Tibial nerve (tissue), 4 donors: ENCODE measurements at regions not wholly inside any gene's neighbourhood (a gene's known extent, or its start where the extent isn't known, plus 50 kb on each side); places are given as distances from the start of the nearest gene placed in this dataset.

Experiments used
- DNase-seq, 2 donors: peaks; one replicate each; pipeline ENCODE4 v3.0.0-alpha.2; 2019; ENCODE audit warnings: low spot score in 2 of 2
- H3K27ac ChIP-seq, 4 donors: fragments of 200-600 bp; sonication (generic) in 3 of 4; one replicate each; pipeline ENCODE4 v1.5.1; 2017 to 2019; ENCODE audit warnings: mild to moderate bottlenecking in 1 of 4
- H3K27me3 ChIP-seq, 2 donors: fragments of 200-600 bp; sonication (generic) in 1 of 2; one replicate each; pipeline versions ENCODE4 v1.5.1 to v1.6.0; 2017 to 2019
- H3K36me3 ChIP-seq, 3 donors: fragments of 200-600 bp; sonication (generic); one replicate each; pipeline ENCODE4 v1.5.1; 2018 to 2019
- H3K4me1 ChIP-seq, 4 donors: fragments of 200-600 bp; sonication (generic) in 3 of 4; one replicate each; pipeline ENCODE4 v1.5.1; 2017 to 2019
- H3K4me3 ChIP-seq, 4 donors: fragments of 200-600 bp; sonication (generic) in 3 of 4; one replicate each; pipeline ENCODE4 v1.5.1; 2017 to 2019; ENCODE audit warnings: mild to moderate bottlenecking in 1 of 4, moderate library complexity in 1 of 4
- H3K9me3 ChIP-seq, 4 donors: fragments of 200-600 bp; sonication (generic) in 3 of 4; one replicate each; pipeline ENCODE4 v1.5.1; 2017 to 2019
- EP300 ChIP-seq, 2 donors: sonication (generic); formaldehyde crosslinking; IDR thresholded peaks; one replicate each; pipeline ENCODE4 v1.6.1; 2017; ENCODE audit warnings: antibody characterized with exemption in 2 of 2, mild to moderate bottlenecking in 1 of 2
- POLR2A ChIP-seq, 2 donors: fragments of 450-650 bp; IDR thresholded peaks; one replicate each; pipeline ENCODE4 v1.6.1; 2017; ENCODE audit warnings: antibody characterized with exemption in 2 of 2, mild to moderate bottlenecking in 2 of 2, moderate library complexity in 2 of 2
- WGBS, 2 donors: methylation state at CpG; one replicate each; pipeline ENCODE4 v1.1.5; 2018; 5-methylcytosine and 5-hydroxymethylcytosine counted together
- TF ChIP-seq, protein P1 (sequence below), 5 experiments: fragments of 200-600 bp in 3 of 5; fragments of 450-650 bp in 2 of 5; sonication (generic) in 3 of 5; IDR thresholded peaks; one replicate each; pipeline ENCODE4 v1.5.1; 2016 to 2019; ENCODE audit warnings: antibody characterized with exemption in 5 of 5, mild to moderate bottlenecking in 3 of 5, moderate library complexity in 2 of 5

DNA sequence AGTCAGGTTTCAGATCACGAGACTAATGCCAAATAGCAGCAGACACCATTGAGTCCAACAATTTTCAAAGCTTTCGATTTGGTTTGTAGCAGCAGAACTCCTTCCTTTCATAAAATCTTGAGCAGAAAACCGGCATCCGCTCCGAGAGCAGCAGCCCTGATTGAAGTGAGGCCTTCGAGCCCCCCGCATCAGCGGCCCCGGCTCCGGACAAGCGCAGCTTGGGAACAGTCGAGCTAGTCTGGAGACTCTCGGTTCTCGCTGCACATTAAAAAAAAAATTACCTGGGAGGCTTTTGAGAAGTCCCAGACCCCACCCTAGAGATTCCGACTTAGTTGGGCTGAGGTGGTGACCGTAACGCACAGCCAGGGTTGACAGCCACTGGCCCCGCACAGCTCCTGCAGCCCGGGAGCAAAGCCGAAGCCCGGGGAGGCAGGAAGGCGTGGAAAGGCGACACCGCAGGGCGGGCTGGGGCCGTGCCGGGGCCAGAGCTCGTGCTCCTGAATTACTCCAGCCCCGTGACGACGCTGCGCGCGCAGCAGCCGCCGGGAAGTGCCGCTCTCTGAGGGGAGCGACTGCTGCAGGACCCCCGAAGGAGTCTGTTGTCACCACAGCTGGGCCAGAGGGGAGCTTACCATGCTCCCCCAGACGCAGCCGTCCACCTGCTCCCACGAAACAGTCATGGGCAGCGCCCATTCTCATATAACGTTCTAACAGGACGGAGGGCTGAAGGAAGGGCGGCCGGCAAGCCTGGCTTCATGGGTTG lies 57.8 kb downstream of the SPATA19 start:
- Histone ChIP-seq H3K27me3 (peaks cover 0 to 10% of the 10 kb centered on the region in 2 donors), H3K36me3 (no peaks in the 10 kb centered on the region), H3K9me3 (no peaks in the 10 kb centered on the region), H3K27ac (no peak overlapping the region), H3K4me1 (peaks cover 0 to 6% (median 0%) of the 10 kb centered on the region in 4 donors), H3K4me3 (peak overlapping the region; percentile 9 to 38 (median 17))
- no peak for DNase-seq
- TF ChIP-seq, protein P1, sequence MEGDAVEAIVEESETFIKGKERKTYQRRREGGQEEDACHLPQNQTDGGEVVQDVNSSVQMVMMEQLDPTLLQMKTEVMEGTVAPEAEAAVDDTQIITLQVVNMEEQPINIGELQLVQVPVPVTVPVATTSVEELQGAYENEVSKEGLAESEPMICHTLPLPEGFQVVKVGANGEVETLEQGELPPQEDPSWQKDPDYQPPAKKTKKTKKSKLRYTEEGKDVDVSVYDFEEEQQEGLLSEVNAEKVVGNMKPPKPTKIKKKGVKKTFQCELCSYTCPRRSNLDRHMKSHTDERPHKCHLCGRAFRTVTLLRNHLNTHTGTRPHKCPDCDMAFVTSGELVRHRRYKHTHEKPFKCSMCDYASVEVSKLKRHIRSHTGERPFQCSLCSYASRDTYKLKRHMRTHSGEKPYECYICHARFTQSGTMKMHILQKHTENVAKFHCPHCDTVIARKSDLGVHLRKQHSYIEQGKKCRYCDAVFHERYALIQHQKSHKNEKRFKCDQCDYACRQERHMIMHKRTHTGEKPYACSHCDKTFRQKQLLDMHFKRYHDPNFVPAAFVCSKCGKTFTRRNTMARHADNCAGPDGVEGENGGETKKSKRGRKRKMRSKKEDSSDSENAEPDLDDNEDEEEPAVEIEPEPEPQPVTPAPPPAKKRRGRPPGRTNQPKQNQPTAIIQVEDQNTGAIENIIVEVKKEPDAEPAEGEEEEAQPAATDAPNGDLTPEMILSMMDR (IDR thresholded peaks at IDR 0.05): no peak
- TF ChIP-seq POLR2A (IDR thresholded peaks at IDR 0.05) (no peak), EP300 (IDR thresholded peaks at IDR 0.05) (no peak)
- 13 to 15% methylated on average over 23 to 26 of the region's 47 CpGs for whole genome bisulfite sequencing, 2 donors

DNA sequence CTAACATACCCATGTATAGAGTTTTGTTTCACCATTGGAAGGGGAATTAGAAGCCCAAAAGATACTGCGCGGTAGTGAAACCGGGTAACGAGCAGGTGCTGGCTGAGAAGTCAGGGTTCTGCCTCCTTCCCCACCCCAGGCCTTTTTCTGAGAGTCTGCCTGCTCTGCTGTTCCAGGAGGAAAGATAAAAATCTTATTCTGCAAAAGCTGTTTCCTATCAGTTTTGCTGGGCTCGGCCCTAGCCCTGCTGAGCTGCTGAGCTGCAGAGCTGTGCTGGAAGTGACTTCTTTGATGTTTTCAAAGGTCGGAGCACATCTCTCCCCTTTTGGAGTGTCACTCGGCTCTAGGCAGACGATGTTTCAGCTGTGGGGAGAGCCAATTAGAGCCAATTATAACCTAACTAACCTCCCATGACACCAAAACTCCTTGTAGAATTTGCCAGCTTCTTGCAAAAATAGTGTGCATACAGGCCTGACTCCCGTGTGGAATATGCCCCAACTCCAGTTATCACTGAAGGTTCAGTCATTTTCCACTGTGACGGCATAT lies 59.4 kb downstream of the SPATA19 start:
- 75% methylated on average over 10 of the region's 10 CpGs for WGBS, 2 donors
- peaks cover 0 to 6% (median 0%) of the 10 kb centered on the region in 4 donors for H3K4me1 ChIP-seq
- no peak for TF ChIP-seq POLR2A (IDR thresholded peaks at IDR 0.05)
- TF ChIP-seq, protein P1 (IDR thresholded peaks at IDR 0.05): no peak
- TF ChIP-seq EP300 (IDR thresholded peaks at IDR 0.05): no peak
- no peaks in the 10 kb centered on the region for H3K36me3 ChIP-seq
- peaks cover 0 to 10% of the 10 kb centered on the region in 2 donors for H3K27me3 ChIP-seq
- no peak overlapping the region for H3K4me3 ChIP-seq
- no peaks in the 10 kb centered on the region for H3K9me3 ChIP-seq
- no peak overlapping the region for H3K27ac ChIP-seq
- DNase-seq: no peak

GRCh38 chr11:133784359-133784758 lies 61.0 kb downstream of the SPATA19 start:
- Histone ChIP-seq H3K4me1 (peaks cover 0 to 6% (median 0%) of the 10 kb centered on the region in 4 donors), H3K27ac (no peak overlapping the region), H3K36me3 (no peaks in the 10 kb centered on the region), H3K27me3 (peaks cover 0 to 10% of the 10 kb centered on the region in 2 donors), H3K9me3 (peaks cover 0 to 3% (median 0%) of the 10 kb centered on the region in 4 donors), H3K4me3 (no peak overlapping the region)
- WGBS, 2 donors: 84 to 92% methylated on average over 6 of the region's 6 CpGs
- no peak for DNase-seq
- TF ChIP-seq, protein P1 (IDR thresholded peaks at IDR 0.05): no peak
- TF ChIP-seq EP300 (IDR thresholded peaks at IDR 0.05): no peak
- no peak for TF ChIP-seq POLR2A (IDR thresholded peaks at IDR 0.05)

- H3K4me3 ChIP-seq: no peak overlapping the region
- no peak overlapping the region for H3K27ac ChIP-seq
- peaks cover 0 to 14% (median 0%) of the 10 kb centered on the region in 4 donors for H3K9me3 ChIP-seq
- no peak for DNase-seq
- WGBS, 2 donors: 95 to 96% methylated on average over 24 to 37 of the region's 37 CpGs
- no peaks in the 10 kb centered on the region for H3K4me1 ChIP-seq
- H3K27me3 ChIP-seq: peaks cover 0 to under 1% of the 10 kb centered on the region in 2 donors
- TF ChIP-seq EP300 (IDR thresholded peaks at IDR 0.05) (no peak), POLR2A (IDR thresholded peaks at IDR 0.05) (no peak)
- TF ChIP-seq, protein P1 (IDR thresholded peaks at IDR 0.05): no peak
- no peaks in the 10 kb centered on the region for H3K36me3 ChIP-seq
Measured at GRCh38 chr11:133782116-133782725, 63.1 kb downstream of the SPATA19 start.

DNA sequence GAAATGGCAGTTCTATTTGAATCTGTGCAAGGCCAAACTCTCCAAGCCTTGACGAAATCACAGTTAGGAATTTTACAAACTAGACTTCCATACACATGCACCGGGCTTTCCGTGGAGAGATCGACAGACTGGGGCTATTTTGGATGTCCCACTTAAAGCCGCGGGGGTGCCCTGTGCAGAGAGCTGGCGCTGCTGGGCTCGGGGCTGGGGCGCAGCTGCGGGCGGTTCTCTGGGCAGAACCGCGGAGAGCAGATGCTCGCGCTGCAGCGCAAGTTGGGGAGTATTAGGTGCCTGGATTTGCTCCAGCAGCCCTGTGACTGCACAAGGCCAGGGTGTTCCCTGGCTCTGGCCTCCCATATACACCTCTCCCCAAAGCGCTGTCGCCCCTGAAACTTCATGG lies 67.2 kb downstream of the SPATA19 start:
- H3K27me3 ChIP-seq: no peaks in the 10 kb centered on the region
- no peaks in the 10 kb centered on the region for H3K36me3 ChIP-seq
- no peak for DNase-seq
- no peak overlapping the region for H3K4me3 ChIP-seq
- H3K4me1 ChIP-seq: no peaks in the 10 kb centered on the region
- WGBS, 2 donors: 64 to 67% methylated on average over 13 to 17 of the region's 18 CpGs
- H3K27ac ChIP-seq: no peak overlapping the region
- peaks cover 0 to 28% (median 2%) of the 10 kb centered on the region in 4 donors for H3K9me3 ChIP-seq
- no peak for TF ChIP-seq POLR2A (IDR thresholded peaks at IDR 0.05)
- TF ChIP-seq, protein P1 (IDR thresholded peaks at IDR 0.05): no peak
- no peak for TF ChIP-seq EP300 (IDR thresholded peaks at IDR 0.05)
